Prostate gland (tissue), 2 donors: ENCODE measurements at regions not wholly inside any gene's neighbourhood (a gene's known extent, or its start where the extent isn't known, plus 50 kb on each side); places are given as distances from the start of the nearest gene placed in this dataset.

Experiments
- POLR2A ChIP-seq: fragments of 450-650 bp; IDR thresholded peaks from one replicate; pipeline ENCODE4 v1.6.1; 2016; ENCODE audit warnings: antibody characterized with exemption, mild to moderate bottlenecking
- POLR2AphosphoS5 ChIP-seq: sonication (generic); formaldehyde crosslinking; IDR thresholded peaks from one replicate; pipeline ENCODE4 v1.6.1; 2017; ENCODE audit warnings: antibody characterized with exemption
- TF ChIP-seq, protein P1 (sequence below), 4 experiments: fragments of 200-600 bp in 2 of 4; fragments of 450-650 bp in 2 of 4; sonication (generic) in 2 of 4; IDR thresholded peaks; 1 replicate in 3 of 4; 2 replicates in 1 of 4; pipeline ENCODE4 v1.5.1; 2016 to 2019; ENCODE audit warnings: antibody characterized with exemption in 4 of 4, mild to moderate bottlenecking in 2 of 4, moderate library complexity in 2 of 4

DNA sequence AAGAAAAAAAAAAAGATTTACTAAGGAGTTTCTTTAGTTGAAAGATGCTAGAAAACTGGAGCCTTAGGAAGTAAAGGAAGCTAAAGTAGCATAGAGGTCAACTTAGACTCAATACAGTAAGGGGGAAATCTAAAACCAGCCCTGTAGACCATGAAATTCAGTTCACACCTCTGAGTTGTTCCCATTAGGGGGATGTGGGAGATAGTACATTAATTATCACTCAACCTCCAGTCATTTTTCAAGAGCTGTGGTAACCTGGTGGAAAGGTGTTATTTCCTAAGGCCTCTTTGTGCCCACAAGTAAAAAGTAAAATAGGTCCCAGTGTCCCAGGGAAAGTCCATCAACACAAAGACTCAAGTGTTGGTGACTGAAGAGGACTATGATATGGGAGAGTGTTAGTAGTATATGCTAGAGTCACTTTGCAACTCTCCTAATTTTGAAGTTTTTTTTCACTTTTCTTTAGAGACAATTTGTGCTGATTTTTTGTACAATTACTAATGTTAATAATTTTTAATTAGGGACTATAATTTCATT is 1274.4 kb upstream of the EPHA6 start:
- TF ChIP-seq POLR2AphosphoS5: no peak
- TF ChIP-seq, protein P1, sequence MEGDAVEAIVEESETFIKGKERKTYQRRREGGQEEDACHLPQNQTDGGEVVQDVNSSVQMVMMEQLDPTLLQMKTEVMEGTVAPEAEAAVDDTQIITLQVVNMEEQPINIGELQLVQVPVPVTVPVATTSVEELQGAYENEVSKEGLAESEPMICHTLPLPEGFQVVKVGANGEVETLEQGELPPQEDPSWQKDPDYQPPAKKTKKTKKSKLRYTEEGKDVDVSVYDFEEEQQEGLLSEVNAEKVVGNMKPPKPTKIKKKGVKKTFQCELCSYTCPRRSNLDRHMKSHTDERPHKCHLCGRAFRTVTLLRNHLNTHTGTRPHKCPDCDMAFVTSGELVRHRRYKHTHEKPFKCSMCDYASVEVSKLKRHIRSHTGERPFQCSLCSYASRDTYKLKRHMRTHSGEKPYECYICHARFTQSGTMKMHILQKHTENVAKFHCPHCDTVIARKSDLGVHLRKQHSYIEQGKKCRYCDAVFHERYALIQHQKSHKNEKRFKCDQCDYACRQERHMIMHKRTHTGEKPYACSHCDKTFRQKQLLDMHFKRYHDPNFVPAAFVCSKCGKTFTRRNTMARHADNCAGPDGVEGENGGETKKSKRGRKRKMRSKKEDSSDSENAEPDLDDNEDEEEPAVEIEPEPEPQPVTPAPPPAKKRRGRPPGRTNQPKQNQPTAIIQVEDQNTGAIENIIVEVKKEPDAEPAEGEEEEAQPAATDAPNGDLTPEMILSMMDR (IDR thresholded peaks at IDR 0.05): no peak
- no peak for TF ChIP-seq POLR2A
